ENCODE measurements at regions not wholly inside any gene's neighbourhood (a gene's known extent, or its start where the extent isn't known, plus 50 kb on each side); places are given as distances from the start of the nearest gene placed in this dataset.

DNA sequence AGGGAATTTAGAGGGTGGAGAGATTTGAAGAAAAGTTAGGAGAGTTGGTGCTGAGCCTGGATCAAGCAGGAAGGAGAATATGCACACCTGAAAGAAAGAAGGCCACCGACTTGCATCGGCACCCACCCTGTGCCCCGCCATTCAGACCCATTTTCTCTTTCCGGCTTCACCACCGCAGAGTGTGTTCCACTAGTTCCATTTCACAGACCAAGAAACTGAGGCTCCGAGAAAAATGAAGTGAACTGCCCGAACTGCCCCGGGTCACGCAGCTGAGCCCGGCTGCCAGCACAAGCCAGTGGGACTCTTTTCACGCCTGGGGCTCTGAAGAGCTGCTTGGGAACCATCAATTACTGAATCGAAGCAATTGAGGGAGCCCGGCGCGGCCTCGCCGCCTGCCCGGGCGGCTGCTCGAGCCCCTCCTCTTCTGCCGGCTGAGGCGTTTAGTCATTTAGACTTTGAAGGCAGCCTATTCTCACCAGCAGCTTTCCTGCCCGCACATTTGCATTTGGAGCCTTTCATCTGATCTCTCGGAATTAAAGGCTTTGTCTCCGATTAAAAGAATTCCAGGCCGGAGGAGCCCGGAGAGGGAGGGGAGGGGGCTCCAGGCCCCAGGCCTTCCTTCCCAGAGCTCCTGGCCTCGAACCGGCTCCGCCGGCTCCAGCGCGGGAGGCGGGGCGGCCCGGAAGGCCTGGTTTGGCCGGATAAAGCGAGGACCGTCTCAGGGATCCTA, 140.2 kb upstream of the PJA1 start:
- no peak for DNase-seq (ENCODE audit: low read depth)

- no peak for DNase-seq (ENCODE audit: low read depth)
These were observed 138.0 kb upstream of the PJA1 start for GRCh38 chrX:69303231-69303630.

- DNase-seq (ENCODE audit: low read depth), result no peak
These were observed 134.9 kb upstream of the PJA1 start for GRCh38 chrX:69299951-69300714.

- no peak for DNase-seq (ENCODE audit: low read depth)
These were observed 134.0 kb upstream of the PJA1 start for GRCh38 chrX:69299285-69299684.

- DNase-seq (ENCODE audit: low read depth), result no peak
These were observed 133.3 kb upstream of the PJA1 start for GRCh38 chrX:69298466-69299140.

DNA sequence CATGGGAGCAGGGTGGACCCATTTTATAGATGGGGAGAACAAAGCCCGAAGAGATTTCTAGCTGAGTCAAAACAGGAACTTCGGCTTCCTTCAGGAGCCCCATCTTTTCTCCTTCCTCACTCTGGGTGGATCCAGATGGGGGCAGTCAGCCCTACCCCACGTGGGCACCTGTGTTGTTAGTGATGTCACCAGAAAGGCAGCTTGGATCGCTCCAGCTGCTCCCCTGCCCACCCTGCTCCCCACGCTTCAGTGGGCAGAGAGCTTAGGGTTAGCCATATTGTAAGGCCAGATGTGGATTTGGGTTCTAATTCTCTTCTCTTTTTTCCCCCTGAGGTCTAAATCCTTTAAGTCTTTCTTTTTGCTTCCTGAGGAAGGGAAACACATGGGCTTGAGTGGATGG, 132.3 kb upstream of the PJA1 start:
- DNase-seq (ENCODE audit: low read depth), result no peak

GRCh38 chrX:69293776-69294601, 128.7 kb upstream of the PJA1 start:
- DNase-seq (ENCODE audit: low read depth), result no peak

GRCh38 chrX:69291116-69291515, 125.9 kb upstream of the PJA1 start:
- DNase-seq (ENCODE audit: low read depth), result no peak

DNA sequence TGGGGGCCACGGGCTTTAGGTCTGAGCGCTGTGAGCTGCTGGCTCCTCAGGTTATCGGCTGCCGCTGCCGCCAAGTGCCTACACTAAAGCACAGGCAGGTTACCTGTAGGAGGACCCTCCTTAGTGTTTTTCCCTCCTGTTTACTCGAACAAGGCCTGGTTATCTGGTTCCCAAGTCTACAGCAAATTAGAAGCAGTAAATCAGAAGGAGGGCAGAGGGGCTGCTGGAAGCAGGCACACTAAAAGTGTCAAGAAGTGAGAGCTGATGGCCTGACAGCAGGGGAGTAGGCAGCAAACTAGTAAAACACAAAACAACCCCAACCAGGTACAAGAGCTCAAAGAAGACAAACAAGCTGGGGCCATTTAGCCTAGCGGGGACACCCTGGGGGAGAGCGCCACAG, 125.0 kb upstream of the PJA1 start:
- DNase-seq (ENCODE audit: low read depth), result no peak

DNA sequence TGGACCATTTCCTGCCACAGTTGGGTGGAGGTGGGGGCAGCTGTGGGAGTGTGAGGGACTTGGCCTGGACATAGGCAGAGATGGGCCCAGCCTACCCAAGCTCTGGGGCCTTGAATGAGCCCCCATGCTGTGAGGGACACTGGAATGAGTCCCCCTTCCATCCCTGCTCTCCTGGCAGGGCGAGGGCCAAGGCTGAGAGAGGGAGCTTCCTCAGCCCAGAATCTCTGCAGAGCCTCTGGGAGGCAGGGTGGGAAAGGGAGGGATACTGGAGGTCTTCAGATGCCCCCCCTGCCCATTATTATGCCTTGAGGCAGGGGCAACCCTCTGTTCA, 124.5 kb upstream of the PJA1 start:
- no peak for DNase-seq (ENCODE audit: low read depth)

- no peak for DNase-seq (ENCODE audit: low read depth)
These were observed 124.0 kb upstream of the PJA1 start for GRCh38 chrX:69289046-69289792.

DNA sequence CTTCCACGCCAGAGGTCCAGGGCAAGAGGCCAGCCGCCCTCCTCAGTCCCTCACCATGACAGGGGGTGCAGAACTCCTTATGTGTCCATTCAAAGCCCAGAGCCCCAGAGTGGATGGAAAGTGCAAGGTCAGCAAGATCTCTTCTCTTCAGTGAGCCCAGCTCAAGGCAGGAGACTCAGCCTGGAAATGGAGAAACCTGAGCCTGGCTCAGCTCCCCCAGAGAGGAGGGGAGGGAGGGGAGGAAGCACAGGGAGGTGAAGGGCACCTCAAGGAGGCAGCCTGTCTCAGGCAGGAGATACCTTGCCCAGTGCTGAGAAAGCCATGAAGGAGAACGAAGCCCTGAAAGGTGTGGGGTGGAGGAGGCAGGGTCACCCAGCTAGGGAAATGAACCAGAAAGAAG, 121.8 kb upstream of the PJA1 start:
- DNase-seq (ENCODE audit: low read depth), result no peak

- DNase-seq (ENCODE audit: low read depth), result no peak
These were observed 121.3 kb upstream of the PJA1 start for GRCh38 chrX:69286565-69286906.

DNA sequence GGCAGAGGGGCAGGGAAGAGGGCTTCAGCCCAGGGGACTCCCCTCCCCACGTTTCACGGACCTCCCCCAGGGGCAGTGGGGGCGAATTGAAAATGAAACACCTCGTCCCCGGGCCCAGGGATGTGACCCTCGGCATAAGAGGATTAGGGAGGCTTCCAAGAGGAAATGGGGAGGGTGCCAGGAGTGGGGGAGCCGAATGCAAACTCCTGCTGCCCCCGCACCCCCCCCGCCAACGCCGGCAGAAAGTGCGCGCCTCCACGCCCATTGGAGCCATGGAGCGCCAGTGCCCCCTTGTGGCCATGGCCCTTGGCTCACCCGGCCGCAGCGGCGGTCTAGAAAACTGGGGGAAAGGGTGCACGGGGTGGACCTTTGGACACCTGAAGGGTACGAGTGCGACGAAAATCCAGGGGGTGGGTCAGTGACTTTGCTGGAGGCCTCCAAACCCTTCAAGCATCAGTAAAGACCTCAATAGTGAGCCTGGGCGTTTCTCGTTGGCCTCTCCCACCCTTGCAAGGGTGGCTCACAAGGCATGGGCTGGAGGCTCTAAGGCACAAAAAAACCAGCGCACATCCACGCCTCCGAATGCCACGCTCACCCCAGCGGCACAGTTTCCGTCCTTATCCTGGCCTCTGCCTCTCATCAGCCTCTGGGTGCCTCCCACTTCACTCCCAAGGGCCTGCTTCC, 120.8 kb upstream of the PJA1 start:
- no peak for DNase-seq (ENCODE audit: low read depth)

DNA sequence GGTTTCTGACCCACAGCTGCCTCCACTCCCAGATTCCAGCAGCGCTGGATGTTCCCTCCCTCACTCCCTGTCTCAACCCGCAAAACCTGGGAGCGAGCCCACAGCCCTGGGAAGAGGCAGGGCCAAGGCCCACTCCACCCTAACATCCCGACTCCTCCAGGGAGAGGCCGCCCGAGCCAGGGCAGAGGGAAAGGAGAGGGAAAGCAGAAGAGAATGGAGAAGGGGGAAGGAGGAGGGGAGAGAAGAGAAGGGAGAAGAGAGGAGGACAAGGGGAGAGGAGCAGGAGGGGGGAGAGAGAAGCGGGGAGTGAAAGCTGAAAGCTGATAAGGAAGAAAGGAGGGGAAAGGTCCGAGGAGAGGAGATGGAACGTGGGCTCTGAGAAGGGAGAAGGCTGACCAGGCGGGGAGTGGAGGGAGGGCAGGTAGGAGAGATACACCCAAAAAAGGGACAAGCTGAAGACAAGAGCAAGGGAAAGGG, 120.2 kb upstream of the PJA1 start:
- no peak for DNase-seq (ENCODE audit: low read depth)

DNA sequence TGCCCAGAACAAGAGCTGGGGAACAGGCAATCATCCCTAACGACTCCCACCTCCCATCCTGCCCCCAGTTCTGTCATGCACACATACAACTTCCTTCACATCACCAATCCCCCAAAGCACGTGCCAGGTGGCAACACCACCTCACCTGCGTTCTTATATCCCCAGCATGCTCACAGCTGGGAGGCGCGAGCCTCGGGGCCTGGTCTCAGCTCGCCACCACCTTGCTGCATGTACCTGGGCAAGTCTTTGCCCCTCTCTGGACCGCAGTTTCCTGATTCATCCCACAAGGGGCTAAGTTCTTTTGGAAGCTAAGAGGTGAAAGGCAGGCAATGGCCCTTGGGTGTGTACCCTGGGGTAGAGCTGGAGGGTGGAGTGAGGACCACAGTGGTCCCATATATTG, 119.2 kb upstream of the PJA1 start:
- DNase-seq (ENCODE audit: low read depth), result no peak

DNA sequence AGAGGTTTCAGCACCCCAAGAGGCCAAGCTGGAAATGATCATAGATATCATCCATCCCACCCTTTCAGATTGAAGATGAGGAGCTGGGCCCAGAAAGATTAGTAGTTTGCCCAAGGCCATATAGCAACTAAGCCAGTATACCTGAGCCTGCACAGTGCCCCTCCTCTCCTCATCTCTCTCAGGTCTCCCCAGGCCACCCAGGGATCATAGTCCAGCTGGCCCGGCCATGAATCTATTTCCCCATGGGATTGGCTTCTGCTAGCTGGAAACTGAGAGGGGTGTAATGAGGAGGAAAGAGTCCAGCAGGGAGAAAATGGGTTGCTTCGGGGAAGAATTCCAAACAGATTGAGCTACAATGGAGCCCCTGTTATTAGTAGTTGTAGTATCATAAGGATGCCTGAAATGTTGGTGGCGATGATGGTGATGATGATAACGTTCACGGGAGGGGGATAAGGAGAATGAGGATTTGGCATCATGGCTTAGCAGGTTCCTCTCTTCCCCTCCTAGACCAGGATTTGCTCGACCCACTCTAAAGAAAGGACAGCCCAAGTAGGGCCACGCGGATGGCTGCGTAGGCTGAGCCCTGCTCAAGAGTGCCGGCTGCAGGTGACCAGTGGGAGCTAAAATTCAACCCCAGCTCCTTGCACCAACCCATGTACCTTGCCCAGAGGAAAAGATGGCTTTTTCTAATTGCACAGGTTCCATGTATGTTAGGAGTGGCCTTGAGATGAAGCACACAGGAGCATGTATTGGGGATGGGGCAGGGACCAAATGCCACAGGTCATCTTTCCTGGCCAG, 117.8 kb upstream of the PJA1 start:
- DNase-seq (ENCODE audit: low read depth), result no peak

GRCh38 chrX:69280933-69281332, 115.7 kb upstream of the PJA1 start:
- DNase-seq (ENCODE audit: low read depth), result no peak

DNA sequence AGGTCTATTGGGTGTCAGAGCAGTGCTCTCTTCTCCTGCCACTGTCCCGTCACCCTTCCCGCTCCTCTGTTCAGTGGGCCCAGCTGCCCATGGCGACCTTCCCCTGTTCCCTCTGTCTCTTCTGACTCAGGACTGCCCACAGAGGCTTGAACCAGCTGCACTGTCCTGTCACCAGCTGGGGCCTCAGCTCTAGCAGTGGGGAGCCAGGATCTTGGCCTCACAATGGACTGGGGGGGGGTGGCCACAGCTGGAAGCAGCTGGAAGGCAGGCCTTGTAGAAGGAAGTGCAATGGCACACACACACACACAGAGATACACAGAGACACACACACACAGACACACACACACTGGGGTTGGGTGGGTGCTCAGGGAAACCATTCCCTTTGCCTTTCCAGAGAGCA, 114.0 kb upstream of the PJA1 start:
- no peak for DNase-seq (ENCODE audit: low read depth)

GRCh38 chrX:69278031-69278687, 112.9 kb upstream of the PJA1 start:
- no peak for DNase-seq (ENCODE audit: low read depth)

All from HS-5 (cell line).